ENCODE measurements at regions not wholly inside any gene's neighbourhood (a gene's known extent, or its start where the extent isn't known, plus 50 kb on each side); places are given as distances from the start of the nearest gene placed in this dataset.

- Histone ChIP-seq H3K27ac (no peak overlapping the region), H3K4me3 (no peak overlapping the region), H3K27me3 (no peaks in the 10 kb centered on the region), H3K9me3 (no peaks in the 10 kb centered on the region), H3K36me3 (no peaks in the 10 kb centered on the region), H3K4me1 (no peaks in the 10 kb centered on the region)
- no peak for DNase-seq
- no peak for TF ChIP-seq POLR2AphosphoS5 (IDR thresholded peaks at IDR 0.05)
- TF ChIP-seq EP300 (IDR thresholded peaks at IDR 0.05; ENCODE audit: low read depth), result no peak
- TF ChIP-seq POLR2A (IDR thresholded peaks at IDR 0.05), result no peak
- in situ Hi-C loops (cut with MboI; ENCODE audit: low pct_ligation_motif_present in 1 of 4, low pct_unique_long_range_greater_than_20kb in 1 of 4, low sequenced_read_pairs in 3 of 4), result no loop called here
- intact Hi-C loops (cut with DNase I; ENCODE audit: low total_unique reads), result no loop called here
- WGBS, 2 donors (ENCODE audit: low coverage in 1 of 2), result 98% methylated on average over 8 to 20 of the region's 20 CpGs
Measured at GRCh38 chr5:93267276-93267675, 313.7 kb downstream of the NR2F1-AS1 start.

DNA sequence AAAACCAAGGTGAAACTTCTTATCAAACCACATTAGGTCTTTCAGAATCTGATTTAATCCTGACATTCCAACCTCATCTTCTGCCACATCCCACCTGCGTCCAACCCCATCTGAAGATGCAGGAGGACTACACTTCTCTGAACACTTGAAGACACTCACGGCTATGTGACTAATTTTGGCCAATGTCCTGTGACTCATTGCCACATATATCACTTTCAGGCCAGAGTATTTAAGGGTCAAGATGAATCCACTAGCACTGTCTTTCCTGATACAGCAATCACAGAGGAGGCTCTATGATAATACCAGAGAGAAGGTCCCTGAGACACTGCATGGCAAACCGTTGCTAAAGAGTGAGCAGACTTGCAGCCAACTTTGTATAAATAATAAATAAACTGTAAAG is 323.4 kb downstream of the NR2F1-AS1 start:
- no peak overlapping the region for H3K27ac ChIP-seq
- H3K4me3 ChIP-seq, result no peak overlapping the region
- intact Hi-C loops (cut with DNase I; ENCODE audit: low total_unique reads), result no loop called here
- DNase-seq, result no peak
- H3K27me3 ChIP-seq, result no peaks in the 10 kb centered on the region
- TF ChIP-seq EP300 (IDR thresholded peaks at IDR 0.05; ENCODE audit: low read depth) (no peak), POLR2AphosphoS5 (IDR thresholded peaks at IDR 0.05) (no peak), POLR2A (IDR thresholded peaks at IDR 0.05) (no peak)
- TF ChIP-seq, protein P1, sequence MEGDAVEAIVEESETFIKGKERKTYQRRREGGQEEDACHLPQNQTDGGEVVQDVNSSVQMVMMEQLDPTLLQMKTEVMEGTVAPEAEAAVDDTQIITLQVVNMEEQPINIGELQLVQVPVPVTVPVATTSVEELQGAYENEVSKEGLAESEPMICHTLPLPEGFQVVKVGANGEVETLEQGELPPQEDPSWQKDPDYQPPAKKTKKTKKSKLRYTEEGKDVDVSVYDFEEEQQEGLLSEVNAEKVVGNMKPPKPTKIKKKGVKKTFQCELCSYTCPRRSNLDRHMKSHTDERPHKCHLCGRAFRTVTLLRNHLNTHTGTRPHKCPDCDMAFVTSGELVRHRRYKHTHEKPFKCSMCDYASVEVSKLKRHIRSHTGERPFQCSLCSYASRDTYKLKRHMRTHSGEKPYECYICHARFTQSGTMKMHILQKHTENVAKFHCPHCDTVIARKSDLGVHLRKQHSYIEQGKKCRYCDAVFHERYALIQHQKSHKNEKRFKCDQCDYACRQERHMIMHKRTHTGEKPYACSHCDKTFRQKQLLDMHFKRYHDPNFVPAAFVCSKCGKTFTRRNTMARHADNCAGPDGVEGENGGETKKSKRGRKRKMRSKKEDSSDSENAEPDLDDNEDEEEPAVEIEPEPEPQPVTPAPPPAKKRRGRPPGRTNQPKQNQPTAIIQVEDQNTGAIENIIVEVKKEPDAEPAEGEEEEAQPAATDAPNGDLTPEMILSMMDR (IDR thresholded peaks at IDR 0.05), result no peak
- H3K4me1 ChIP-seq, result no peaks in the 10 kb centered on the region
- H3K36me3 ChIP-seq, result no peaks in the 10 kb centered on the region
- 39 to 78% methylated on average over 2 to 3 of the region's 3 CpGs for WGBS, 2 donors (ENCODE audit: low coverage in 1 of 2)
- in situ Hi-C loops (cut with MboI; ENCODE audit: low pct_ligation_motif_present in 1 of 4, low pct_unique_long_range_greater_than_20kb in 1 of 4, low sequenced_read_pairs in 3 of 4), result no loop called here
- no peaks in the 10 kb centered on the region for H3K9me3 ChIP-seq

DNA sequence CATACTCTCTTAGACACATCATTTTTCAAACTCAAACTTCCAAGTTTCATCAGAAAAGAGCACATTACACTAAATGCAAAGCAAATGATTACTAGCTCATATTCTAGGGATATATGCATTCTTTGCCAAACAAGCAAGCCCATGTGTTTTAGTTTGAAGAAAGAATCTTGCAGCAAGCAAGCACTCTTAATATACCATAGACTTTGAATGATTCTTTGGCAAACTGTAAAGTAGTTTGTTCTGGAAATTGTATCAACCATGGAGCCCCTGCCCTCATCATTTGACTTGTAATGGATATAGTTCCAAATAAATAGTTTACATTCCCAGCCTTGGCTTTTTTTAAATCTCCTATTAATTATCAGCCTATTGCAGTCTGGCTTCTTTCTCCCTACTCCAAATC is 325.2 kb downstream of the NR2F1-AS1 start:
- H3K4me1 ChIP-seq, result no peaks in the 10 kb centered on the region
- H3K27me3 ChIP-seq, result no peaks in the 10 kb centered on the region
- no peak for DNase-seq
- no peak overlapping the region for H3K27ac ChIP-seq
- no peak overlapping the region for H3K4me3 ChIP-seq
- no peak for TF ChIP-seq EP300 (IDR thresholded peaks at IDR 0.05; ENCODE audit: low read depth)
- TF ChIP-seq, protein P1 (IDR thresholded peaks at IDR 0.05), result no peak
- TF ChIP-seq POLR2AphosphoS5 (IDR thresholded peaks at IDR 0.05), result no peak
- no peak for TF ChIP-seq POLR2A (IDR thresholded peaks at IDR 0.05)
- in situ Hi-C loops (cut with MboI; ENCODE audit: low pct_ligation_motif_present in 1 of 4, low pct_unique_long_range_greater_than_20kb in 1 of 4, low sequenced_read_pairs in 3 of 4), result no loop called here
- no peaks in the 10 kb centered on the region for H3K9me3 ChIP-seq
- intact Hi-C loops (cut with DNase I; ENCODE audit: low total_unique reads), result no loop called here
- H3K36me3 ChIP-seq, result no peaks in the 10 kb centered on the region

- intact Hi-C loops (cut with DNase I; ENCODE audit: low total_unique reads), result no loop called here
- Histone ChIP-seq H3K4me1 (peaks cover 0 to 7% (median 3%) of the 10 kb centered on the region in 4 donors), H3K4me3 (no peak overlapping the region), H3K36me3 (no peaks in the 10 kb centered on the region), H3K9me3 (no peaks in the 10 kb centered on the region), H3K27me3 (no peaks in the 10 kb centered on the region), H3K27ac (no peak overlapping the region)
- WGBS, 2 donors (ENCODE audit: low coverage in 1 of 2), result 76 to 85% methylated on average over 4 of the region's 4 CpGs
- in situ Hi-C loops (cut with MboI; ENCODE audit: low pct_ligation_motif_present in 1 of 4, low pct_unique_long_range_greater_than_20kb in 1 of 4, low sequenced_read_pairs in 3 of 4), result no loop called here
- TF ChIP-seq POLR2AphosphoS5 (IDR thresholded peaks at IDR 0.05) (no peak), EP300 (IDR thresholded peaks at IDR 0.05; ENCODE audit: low read depth) (no peak), POLR2A (IDR thresholded peaks at IDR 0.05) (no peak)
- TF ChIP-seq, protein P1 (IDR thresholded peaks at IDR 0.05), result no peak
- DNase-seq, result no peak
Measured at GRCh38 chr5:93252165-93252564, 328.9 kb downstream of the NR2F1-AS1 start.

DNA sequence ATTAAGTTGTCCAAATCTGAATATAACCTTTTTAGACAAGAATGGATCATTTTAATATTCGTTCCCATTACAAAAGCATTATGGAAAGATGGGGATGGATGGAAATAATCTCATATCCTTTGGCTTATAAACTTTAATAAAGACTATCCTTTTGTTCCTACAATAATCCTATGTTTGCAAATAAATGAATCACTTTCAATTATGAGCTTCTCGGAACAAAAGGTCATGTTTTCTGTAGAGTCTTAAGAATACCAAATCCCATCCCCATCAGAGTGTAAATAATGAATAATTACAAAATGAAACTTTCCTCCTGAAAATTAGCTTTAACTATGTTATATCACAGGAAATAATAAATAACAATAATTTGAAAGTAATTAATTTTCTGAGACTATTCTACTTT is 329.7 kb downstream of the NR2F1-AS1 start:
- Histone ChIP-seq H3K36me3 (no peaks in the 10 kb centered on the region), H3K27ac (no peak overlapping the region), H3K4me1 (peaks cover 0 to 10% (median 3%) of the 10 kb centered on the region in 4 donors), H3K9me3 (no peaks in the 10 kb centered on the region), H3K27me3 (no peaks in the 10 kb centered on the region), H3K4me3 (no peak overlapping the region)
- in situ Hi-C loops (cut with MboI; ENCODE audit: low pct_ligation_motif_present in 1 of 4, low pct_unique_long_range_greater_than_20kb in 1 of 4, low sequenced_read_pairs in 3 of 4), result no loop called here
- intact Hi-C loops (cut with DNase I; ENCODE audit: low total_unique reads), result no loop called here
- 69 to 73% methylated on average over 2 of the region's 2 CpGs for WGBS, 2 donors (ENCODE audit: low coverage in 1 of 2)
- TF ChIP-seq POLR2AphosphoS5 (IDR thresholded peaks at IDR 0.05), result no peak
- no peak for TF ChIP-seq EP300 (IDR thresholded peaks at IDR 0.05; ENCODE audit: low read depth)
- TF ChIP-seq, protein P1 (IDR thresholded peaks at IDR 0.05), result no peak
- TF ChIP-seq POLR2A (IDR thresholded peaks at IDR 0.05), result no peak
- DNase-seq, result no peak
